Keratinocyte (primary cell): ENCODE measurements at regions not wholly inside any gene's neighbourhood (a gene's known extent, or its start where the extent isn't known, plus 50 kb on each side); places are given as distances from the start of the nearest gene placed in this dataset.

Source experiments
- DNase-seq: peaks from one replicate; pipeline ENCODE4 v3.0.0-alpha.2; 2011; ENCODE audit warnings: low read depth, missing footprints, low spot score
- FAIRE-seq: peaks from 2 replicates; lab custom pipeline; 2011; peaks lifted over from hg19 to GRCh38; lab: Jason Lieb, UNC
- H2AFZ ChIP-seq: 2 replicates; pipeline ENCODE4 v1.6.0; 2012; ENCODE audit warnings: low read length, control low read depth, inconsistent platforms; ENCODE audit not compliant: control insufficient read depth
- H3K27ac ChIP-seq: 2 replicates; pipeline ENCODE4 v1.5.1; 2011; ENCODE audit warnings: low read length; ENCODE audit not compliant: control insufficient read depth, insufficient read depth
- H3K27me3 ChIP-seq: 3 replicates; pipeline ENCODE4 v1.6.0; 2011; ENCODE audit warnings: low read length; ENCODE audit not compliant: control insufficient read depth, insufficient read depth; ENCODE audit errors: extremely low read depth
- H3K36me3 ChIP-seq, 2 experiments: 2 replicates in 1 of 2; 3 replicates in 1 of 2; pipeline ENCODE4 v1.5.1; 2011; ENCODE audit warnings: low read length in 2 of 2, mild to moderate bottlenecking in 1 of 2; ENCODE audit not compliant: control insufficient read depth in 2 of 2, insufficient read depth in 2 of 2; ENCODE audit errors: extremely low read depth in 1 of 2
- H3K4me1 ChIP-seq: 3 replicates; pipeline ENCODE4 v1.5.1; 2011; ENCODE audit warnings: low read length; ENCODE audit not compliant: control insufficient read depth, insufficient read depth; ENCODE audit errors: extremely low read depth
- H3K4me2 ChIP-seq: 3 replicates; pipeline ENCODE4 v1.6.0; 2011; ENCODE audit warnings: low read depth, low read length; ENCODE audit not compliant: control insufficient read depth, insufficient read depth; ENCODE audit errors: extremely low read depth
- H3K4me3 ChIP-seq, 3 experiments: fragments of 200-600 bp in 1 of 3; sonication (generic) in 1 of 3; 2 replicates in 2 of 3; 3 replicates in 1 of 3; pipeline ENCODE4 v1.5.1; 2011 to 2016; ENCODE audit warnings: low read length in 3 of 3, mild to moderate bottlenecking in 3 of 3, control low read depth in 2 of 3, inconsistent platforms in 1 of 3, low read depth in 1 of 3, mixed read lengths in 1 of 3, mixed run types in 1 of 3, moderate library complexity in 1 of 3; ENCODE audit not compliant: control insufficient read depth in 2 of 3, insufficient read depth in 2 of 3; ENCODE audit errors: extremely low read depth in 1 of 3
- H3K79me2 ChIP-seq: 2 replicates; pipeline ENCODE4 v1.6.0; 2012; ENCODE audit warnings: low read length; ENCODE audit not compliant: control insufficient read depth, insufficient read depth
- H3K9ac ChIP-seq: 3 replicates; pipeline ENCODE4 v1.6.0; 2011; ENCODE audit warnings: low read length; ENCODE audit not compliant: control insufficient read depth, insufficient read depth; ENCODE audit errors: extremely low read depth
- H3K9me1 ChIP-seq: 3 replicates; pipeline ENCODE4 v1.6.0; 2011; ENCODE audit warnings: low read length; ENCODE audit not compliant: control insufficient read depth, insufficient read depth; ENCODE audit errors: extremely low read depth
- H3K9me3 ChIP-seq: 2 replicates; pipeline ENCODE4 v1.5.1; 2012; ENCODE audit warnings: low read depth, low read length; ENCODE audit not compliant: control insufficient read depth
- H4K20me1 ChIP-seq: 3 replicates; pipeline ENCODE4 v1.6.0; 2011; ENCODE audit warnings: low read length; ENCODE audit not compliant: control insufficient read depth, insufficient read depth; ENCODE audit errors: extremely low read depth
- EZH2 ChIP-seq: IDR thresholded peaks from one replicate; pipeline ENCODE4 v1.6.1; 2012; ENCODE audit warnings: inconsistent platforms, mild to moderate bottlenecking, low read length, moderate library complexity
- dilution Hi-C: fragments of 300-500 bp; cut with MboI; formaldehyde crosslinking; loops from one replicate; pipeline ENCODE4 v1.7.0; 2020; ENCODE audit warnings: low sequenced_read_pairs; ENCODE audit not compliant: extremely low pct_ligation_motif_present
- TF ChIP-seq, protein P1 (sequence below), 3 experiments: IDR thresholded peaks in 1 of 3; conservative IDR thresholded peaks in 1 of 3; optimal IDR thresholded peaks in 1 of 3; 2 replicates in 2 of 3; 3 replicates in 1 of 3; pipeline versions ENCODE3 to v1.5.1; 2011; ENCODE audit warnings: low read length in 3 of 3, mild to moderate bottlenecking in 3 of 3, moderate library complexity in 2 of 3, control low read depth in 1 of 3, inconsistent platforms in 1 of 3; ENCODE audit not compliant: insufficient read depth in 2 of 3; ENCODE audit errors: extremely low read depth in 1 of 3

DNA sequence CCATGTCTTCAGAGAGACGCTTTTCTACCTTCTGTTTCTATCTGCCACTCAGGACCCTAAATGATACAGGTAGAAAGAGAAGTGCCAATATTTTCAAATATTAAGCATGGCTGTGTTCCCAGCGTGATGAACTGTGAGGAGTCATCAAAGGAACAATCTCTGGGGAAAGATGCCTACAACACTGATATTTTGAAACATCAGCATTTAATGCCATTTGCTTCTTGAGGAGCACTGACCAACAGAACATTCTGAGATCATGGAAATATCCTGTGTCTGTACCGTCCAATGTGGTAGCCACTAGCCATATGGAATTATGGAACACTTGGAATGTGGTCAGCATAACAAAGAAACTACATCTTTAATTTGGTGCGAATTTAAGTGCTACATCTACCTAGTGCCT, 117.9 kb upstream of the COL6A5 start:
- TF ChIP-seq EZH2 = no peak
- TF ChIP-seq, protein P1, sequence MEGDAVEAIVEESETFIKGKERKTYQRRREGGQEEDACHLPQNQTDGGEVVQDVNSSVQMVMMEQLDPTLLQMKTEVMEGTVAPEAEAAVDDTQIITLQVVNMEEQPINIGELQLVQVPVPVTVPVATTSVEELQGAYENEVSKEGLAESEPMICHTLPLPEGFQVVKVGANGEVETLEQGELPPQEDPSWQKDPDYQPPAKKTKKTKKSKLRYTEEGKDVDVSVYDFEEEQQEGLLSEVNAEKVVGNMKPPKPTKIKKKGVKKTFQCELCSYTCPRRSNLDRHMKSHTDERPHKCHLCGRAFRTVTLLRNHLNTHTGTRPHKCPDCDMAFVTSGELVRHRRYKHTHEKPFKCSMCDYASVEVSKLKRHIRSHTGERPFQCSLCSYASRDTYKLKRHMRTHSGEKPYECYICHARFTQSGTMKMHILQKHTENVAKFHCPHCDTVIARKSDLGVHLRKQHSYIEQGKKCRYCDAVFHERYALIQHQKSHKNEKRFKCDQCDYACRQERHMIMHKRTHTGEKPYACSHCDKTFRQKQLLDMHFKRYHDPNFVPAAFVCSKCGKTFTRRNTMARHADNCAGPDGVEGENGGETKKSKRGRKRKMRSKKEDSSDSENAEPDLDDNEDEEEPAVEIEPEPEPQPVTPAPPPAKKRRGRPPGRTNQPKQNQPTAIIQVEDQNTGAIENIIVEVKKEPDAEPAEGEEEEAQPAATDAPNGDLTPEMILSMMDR (optimal IDR thresholded peaks at IDR 0.05 in 1 of 3, IDR thresholded peaks at IDR 0.05 in 1 of 3, conservative IDR thresholded peaks at IDR 0.05 in 1 of 3; ENCODE audit: extremely low read depth in 1 of 3, insufficient read depth in 2 of 3, low read length in 3 of 3) = no peak
- Histone ChIP-seq H3K4me1 (no peaks in the 10 kb centered on the region), H3K4me3 (no peak overlapping the region), H3K27me3 (no peaks in the 10 kb centered on the region), H3K79me2 (no peaks in the 10 kb centered on the region), H4K20me1 (no peaks in the 10 kb centered on the region), H3K27ac (no peak overlapping the region), H3K4me2 (no peak overlapping the region), H2AFZ (no peak overlapping the region), H3K9me3 (no peaks in the 10 kb centered on the region), H3K9ac (no peak overlapping the region), H3K9me1 (no peaks in the 10 kb centered on the region), H3K36me3 (no peaks in the 10 kb centered on the region)
- dilution Hi-C loops = no loop called here
- FAIRE-seq = no peak
- no peak for DNase-seq

- dilution Hi-C loops = no loop called here
- Histone ChIP-seq H3K9me1 (no peaks in the 10 kb centered on the region), H3K79me2 (no peaks in the 10 kb centered on the region), H3K4me1 (no peaks in the 10 kb centered on the region), H3K27me3 (peaks cover 2% of the 10 kb centered on the region), H3K9me3 (no peaks in the 10 kb centered on the region), H3K9ac (no peak overlapping the region), H3K27ac (no peak overlapping the region), H4K20me1 (no peaks in the 10 kb centered on the region), H3K36me3 (no peaks in the 10 kb centered on the region), H3K4me3 (no peak overlapping the region), H3K4me2 (no peak overlapping the region), H2AFZ (no peak overlapping the region)
- DNase-seq = no peak
- TF ChIP-seq, protein P1 (optimal IDR thresholded peaks at IDR 0.05 in 1 of 3, IDR thresholded peaks at IDR 0.05 in 1 of 3, conservative IDR thresholded peaks at IDR 0.05 in 1 of 3; ENCODE audit: extremely low read depth in 1 of 3, insufficient read depth in 2 of 3, low read length in 3 of 3) = peak in 2 of 3 experiments; percentile 20 to 48
- TF ChIP-seq EZH2 = no peak
- FAIRE-seq = no peak
Observed at GRCh38 chr3:130242850-130243569, 102.5 kb upstream of the COL6A5 start.
